WTC11 (cell line): ENCODE measurements at regions not wholly inside any gene's neighbourhood (a gene's known extent, or its start where the extent isn't known, plus 50 kb on each side); places are given as distances from the start of the nearest gene placed in this dataset.

Experiments
- ATAC-seq: fragments of 200-7000 bp; cut with Tn5 transposase; 2 replicates; pipeline ENCODE4 v1.10.0; 2021; ENCODE audit warnings: mild to moderate bottlenecking, moderate library complexity
- CTCF ChIA-PET: fragments of 300-600 bp; sonication (Branson Sonifier 250); formaldehyde crosslinking; loops from one replicate; lab custom pipeline; 2021; ENCODE audit warnings: antibody characterized with exemption; lab: Charles Lee
- POLR2A ChIA-PET: fragments of 350-600 bp; sonication (Branson Sonifier 250); formaldehyde crosslinking; loops from one replicate; lab custom pipeline; 2021; ENCODE audit warnings: antibody characterized with exemption; lab: Charles Lee
- DNase-seq: peaks from one replicate; pipeline ENCODE4 v3.0.0; 2021; ENCODE audit warnings: low spot score
- H3K27ac Mint-ChIP-seq: 2 replicates; pipeline ENCODE4 v1.8.0; 2021; ENCODE audit warnings: mixed read lengths
- H3K27me3 Mint-ChIP-seq: 2 replicates; pipeline ENCODE4 v1.8.0; 2021; ENCODE audit warnings: low read depth, mild to moderate bottlenecking, moderate library complexity, mixed read lengths
- H3K36me3 Mint-ChIP-seq: 2 replicates; pipeline ENCODE4 v1.8.0; 2021; ENCODE audit warnings: mixed read lengths
- H3K4me1 Mint-ChIP-seq: 2 replicates; pipeline ENCODE4 v1.8.0; 2022; ENCODE audit warnings: mixed read lengths
- H3K4me3 Mint-ChIP-seq: 2 replicates; pipeline ENCODE4 v1.8.0; 2021; ENCODE audit warnings: mild to moderate bottlenecking, moderate library complexity, mixed read lengths
- H3K9me3 Mint-ChIP-seq: 2 replicates; pipeline ENCODE4 v1.8.0; 2021; ENCODE audit warnings: mixed read lengths
- MXD4 ChIP-seq: fragments of 250-450 bp; sonication (Bioruptor Pico); IDR thresholded peaks from 2 replicates; pipeline ENCODE4 v1.8.0; 2021; ENCODE audit warnings: mild to moderate bottlenecking, moderate library complexity, borderline replicate concordance
- TCF7 ChIP-seq: sonication (generic); formaldehyde crosslinking; IDR thresholded peaks from 2 replicates; pipeline ENCODE4 v1.8.0; 2022; ENCODE audit warnings: mild to moderate bottlenecking, low read depth, missing genetic modification reagents, moderate library complexity
- TP53 ChIP-seq: sonication (generic); formaldehyde crosslinking; IDR thresholded peaks from 2 replicates; pipeline ENCODE4 v1.8.1; 2023; ENCODE audit warnings: mild to moderate bottlenecking, missing genetic modification reagents
- ZBTB21 ChIP-seq: sonication (generic); formaldehyde crosslinking; IDR thresholded peaks from 2 replicates; pipeline ENCODE4 v1.8.1; 2023; ENCODE audit warnings: mild to moderate bottlenecking, missing genetic modification reagents, borderline replicate concordance
- ZNF416 ChIP-seq: fragments of 250-450 bp; sonication (Bioruptor Pico); IDR thresholded peaks from 2 replicates; pipeline ENCODE4 v1.9.0; 2021; ENCODE audit warnings: mild to moderate bottlenecking, inconsistent platforms
- TF ChIP-seq, protein P1 (sequence below): sonication (generic); formaldehyde crosslinking; IDR thresholded peaks from 2 replicates; pipeline ENCODE4 v1.8.0; 2023; ENCODE audit warnings: missing genetic modification reagents
- TF ChIP-seq, protein P2 (sequence below): sonication (generic); formaldehyde crosslinking; IDR thresholded peaks from 2 replicates; pipeline ENCODE4 v1.8.0; 2022; ENCODE audit warnings: missing genetic modification reagents
- TF ChIP-seq, protein P3 (sequence below): sonication (generic); formaldehyde crosslinking; IDR thresholded peaks from 2 replicates; pipeline ENCODE4 v1.8.0; 2022; ENCODE audit warnings: mild to moderate bottlenecking, missing genetic modification reagents
- TF ChIP-seq, protein P4 (sequence below): fragments of 250-450 bp; sonication (Bioruptor Pico); IDR thresholded peaks from 2 replicates; pipeline ENCODE4 v1.9.0; 2021; ENCODE audit warnings: mild to moderate bottlenecking, borderline replicate concordance
- TF ChIP-seq, protein P5 (sequence below): sonication (generic); formaldehyde crosslinking; IDR thresholded peaks from 2 replicates; pipeline ENCODE4 v1.8.1; 2023; ENCODE audit warnings: mild to moderate bottlenecking, missing genetic modification reagents, moderate library complexity

DNA sequence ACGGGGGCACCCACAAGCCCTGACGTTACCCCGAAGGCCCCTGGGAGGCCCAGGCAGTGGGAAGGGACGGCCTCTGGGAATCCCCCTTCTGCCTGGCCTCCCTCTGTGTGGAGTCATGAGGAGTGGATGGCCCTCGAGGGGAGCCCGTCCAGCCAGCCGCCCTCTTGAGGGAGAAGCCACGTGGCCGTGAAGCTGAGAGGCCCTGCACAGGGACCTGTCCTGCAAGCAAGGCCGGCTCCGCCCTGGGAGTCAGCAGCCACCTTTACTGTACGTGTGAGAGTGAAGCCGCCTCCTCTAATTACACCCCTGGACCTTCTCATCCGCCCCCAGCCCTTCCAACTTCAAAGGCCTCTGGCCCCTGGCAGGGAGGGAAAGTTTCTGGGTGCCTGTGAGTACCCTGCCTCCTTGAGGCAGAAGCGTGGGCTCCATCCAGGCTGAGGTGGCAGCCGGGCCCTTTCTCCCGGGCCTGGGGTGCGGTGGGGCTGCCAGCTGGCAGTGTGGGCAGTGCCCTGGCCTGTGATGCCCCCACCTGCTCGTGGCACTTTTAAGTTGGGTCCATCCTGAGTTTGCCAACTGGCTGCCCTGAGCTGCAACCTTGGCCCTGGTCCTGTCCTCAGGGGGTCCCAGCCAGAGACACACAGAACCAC, 55.9 kb upstream of the EGFL7 start (continued):
- TF ChIP-seq, protein P1, sequence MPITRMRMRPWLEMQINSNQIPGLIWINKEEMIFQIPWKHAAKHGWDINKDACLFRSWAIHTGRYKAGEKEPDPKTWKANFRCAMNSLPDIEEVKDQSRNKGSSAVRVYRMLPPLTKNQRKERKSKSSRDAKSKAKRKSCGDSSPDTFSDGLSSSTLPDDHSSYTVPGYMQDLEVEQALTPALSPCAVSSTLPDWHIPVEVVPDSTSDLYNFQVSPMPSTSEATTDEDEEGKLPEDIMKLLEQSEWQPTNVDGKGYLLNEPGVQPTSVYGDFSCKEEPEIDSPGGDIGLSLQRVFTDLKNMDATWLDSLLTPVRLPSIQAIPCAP (CRISPR knock-in tag): no peak
- TF ChIP-seq TP53 (CRISPR knock-in tag) (no peak), TCF7 (CRISPR knock-in tag) (no peak)
- TF ChIP-seq, protein P2, sequence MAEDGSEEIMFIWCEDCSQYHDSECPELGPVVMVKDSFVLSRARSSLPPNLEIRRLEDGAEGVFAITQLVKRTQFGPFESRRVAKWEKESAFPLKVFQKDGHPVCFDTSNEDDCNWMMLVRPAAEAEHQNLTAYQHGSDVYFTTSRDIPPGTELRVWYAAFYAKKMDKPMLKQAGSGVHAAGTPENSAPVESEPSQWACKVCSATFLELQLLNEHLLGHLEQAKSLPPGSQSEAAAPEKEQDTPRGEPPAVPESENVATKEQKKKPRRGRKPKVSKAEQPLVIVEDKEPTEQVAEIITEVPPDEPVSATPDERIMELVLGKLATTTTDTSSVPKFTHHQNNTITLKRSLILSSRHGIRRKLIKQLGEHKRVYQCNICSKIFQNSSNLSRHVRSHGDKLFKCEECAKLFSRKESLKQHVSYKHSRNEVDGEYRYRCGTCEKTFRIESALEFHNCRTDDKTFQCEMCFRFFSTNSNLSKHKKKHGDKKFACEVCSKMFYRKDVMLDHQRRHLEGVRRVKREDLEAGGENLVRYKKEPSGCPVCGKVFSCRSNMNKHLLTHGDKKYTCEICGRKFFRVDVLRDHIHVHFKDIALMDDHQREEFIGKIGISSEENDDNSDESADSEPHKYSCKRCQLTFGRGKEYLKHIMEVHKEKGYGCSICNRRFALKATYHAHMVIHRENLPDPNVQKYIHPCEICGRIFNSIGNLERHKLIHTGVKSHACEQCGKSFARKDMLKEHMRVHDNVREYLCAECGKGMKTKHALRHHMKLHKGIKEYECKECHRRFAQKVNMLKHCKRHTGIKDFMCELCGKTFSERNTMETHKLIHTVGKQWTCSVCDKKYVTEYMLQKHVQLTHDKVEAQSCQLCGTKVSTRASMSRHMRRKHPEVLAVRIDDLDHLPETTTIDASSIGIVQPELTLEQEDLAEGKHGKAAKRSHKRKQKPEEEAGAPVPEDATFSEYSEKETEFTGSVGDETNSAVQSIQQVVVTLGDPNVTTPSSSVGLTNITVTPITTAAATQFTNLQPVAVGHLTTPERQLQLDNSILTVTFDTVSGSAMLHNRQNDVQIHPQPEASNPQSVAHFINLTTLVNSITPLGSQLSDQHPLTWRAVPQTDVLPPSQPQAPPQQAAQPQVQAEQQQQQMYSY: no peak

DNA sequence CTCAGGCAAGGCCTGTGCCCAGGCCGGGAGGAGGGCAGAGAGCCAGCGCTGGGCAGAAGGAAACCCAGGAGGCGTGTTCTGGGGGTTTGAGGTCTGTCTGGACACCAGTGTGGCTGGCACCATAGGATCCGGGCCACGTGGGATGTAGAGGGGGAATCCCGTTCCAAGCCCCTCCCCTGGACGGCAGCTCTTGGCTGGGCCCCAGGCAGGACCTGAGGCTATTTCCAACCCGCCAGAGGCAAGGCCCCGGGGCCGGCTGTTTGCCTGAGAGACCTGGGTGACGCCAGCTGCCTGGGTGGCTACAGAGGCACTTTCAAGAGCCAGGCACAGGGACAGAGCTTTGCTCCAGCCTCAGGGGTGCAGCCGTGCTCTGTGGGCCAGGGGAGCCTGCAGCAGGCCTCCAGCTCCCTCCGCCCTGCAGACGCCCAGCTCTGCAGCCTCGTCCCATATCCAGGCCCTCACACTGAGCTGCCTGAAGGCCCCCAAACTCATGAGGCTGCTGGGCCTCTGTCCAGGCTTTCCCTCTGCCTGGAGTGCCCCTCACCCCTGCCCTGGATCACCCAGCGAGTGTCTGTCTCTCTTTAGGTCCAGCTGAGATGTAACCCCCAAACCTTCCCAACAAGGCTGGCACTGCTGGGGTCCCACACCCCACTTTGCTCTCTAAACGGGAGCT, 56.6 kb upstream of the EGFL7 start:
- ChIA-PET POLR2A (interaction anchor here (0.7 to 1.0 kb wide), 3 partner anchors 18 to 1047 kb away, joined by 3 to 9 read pairs (median 3); no protein-coding TSS in a partner anchor), CTCF (interaction anchor here (0.5 to 2.3 kb wide), 4 partner anchors 19 to 116 kb away, joined by 3 to 7 read pairs (median 4); no protein-coding TSS in a partner anchor)
- Mint-ChIP-seq H3K4me3 (no peak overlapping the region), H3K9me3 (no peaks in the 10 kb centered on the region), H3K27me3 (no peaks in the 10 kb centered on the region; the same call in 1 of the 2 replicates), H3K4me1 (peaks cover 25% of the 10 kb centered on the region), H3K27ac (no peak overlapping the region), H3K36me3 (no peaks in the 10 kb centered on the region)
- ATAC-seq: no peak
- DNase-seq: no peak
- TF ChIP-seq, protein P3, sequence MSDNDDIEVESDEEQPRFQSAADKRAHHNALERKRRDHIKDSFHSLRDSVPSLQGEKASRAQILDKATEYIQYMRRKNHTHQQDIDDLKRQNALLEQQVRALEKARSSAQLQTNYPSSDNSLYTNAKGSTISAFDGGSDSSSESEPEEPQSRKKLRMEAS: no peak
- TF ChIP-seq ZBTB21 (CRISPR knock-in tag) (no peak), ZNF416 (CRISPR knock-in tag) (no peak), MXD4 (no peak)
- TF ChIP-seq, protein P4, sequence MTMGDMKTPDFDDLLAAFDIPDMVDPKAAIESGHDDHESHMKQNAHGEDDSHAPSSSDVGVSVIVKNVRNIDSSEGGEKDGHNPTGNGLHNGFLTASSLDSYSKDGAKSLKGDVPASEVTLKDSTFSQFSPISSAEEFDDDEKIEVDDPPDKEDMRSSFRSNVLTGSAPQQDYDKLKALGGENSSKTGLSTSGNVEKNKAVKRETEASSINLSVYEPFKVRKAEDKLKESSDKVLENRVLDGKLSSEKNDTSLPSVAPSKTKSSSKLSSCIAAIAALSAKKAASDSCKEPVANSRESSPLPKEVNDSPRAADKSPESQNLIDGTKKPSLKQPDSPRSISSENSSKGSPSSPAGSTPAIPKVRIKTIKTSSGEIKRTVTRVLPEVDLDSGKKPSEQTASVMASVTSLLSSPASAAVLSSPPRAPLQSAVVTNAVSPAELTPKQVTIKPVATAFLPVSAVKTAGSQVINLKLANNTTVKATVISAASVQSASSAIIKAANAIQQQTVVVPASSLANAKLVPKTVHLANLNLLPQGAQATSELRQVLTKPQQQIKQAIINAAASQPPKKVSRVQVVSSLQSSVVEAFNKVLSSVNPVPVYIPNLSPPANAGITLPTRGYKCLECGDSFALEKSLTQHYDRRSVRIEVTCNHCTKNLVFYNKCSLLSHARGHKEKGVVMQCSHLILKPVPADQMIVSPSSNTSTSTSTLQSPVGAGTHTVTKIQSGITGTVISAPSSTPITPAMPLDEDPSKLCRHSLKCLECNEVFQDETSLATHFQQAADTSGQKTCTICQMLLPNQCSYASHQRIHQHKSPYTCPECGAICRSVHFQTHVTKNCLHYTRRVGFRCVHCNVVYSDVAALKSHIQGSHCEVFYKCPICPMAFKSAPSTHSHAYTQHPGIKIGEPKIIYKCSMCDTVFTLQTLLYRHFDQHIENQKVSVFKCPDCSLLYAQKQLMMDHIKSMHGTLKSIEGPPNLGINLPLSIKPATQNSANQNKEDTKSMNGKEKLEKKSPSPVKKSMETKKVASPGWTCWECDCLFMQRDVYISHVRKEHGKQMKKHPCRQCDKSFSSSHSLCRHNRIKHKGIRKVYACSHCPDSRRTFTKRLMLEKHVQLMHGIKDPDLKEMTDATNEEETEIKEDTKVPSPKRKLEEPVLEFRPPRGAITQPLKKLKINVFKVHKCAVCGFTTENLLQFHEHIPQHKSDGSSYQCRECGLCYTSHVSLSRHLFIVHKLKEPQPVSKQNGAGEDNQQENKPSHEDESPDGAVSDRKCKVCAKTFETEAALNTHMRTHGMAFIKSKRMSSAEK (CRISPR knock-in tag): no peak
- TF ChIP-seq, protein P5, sequence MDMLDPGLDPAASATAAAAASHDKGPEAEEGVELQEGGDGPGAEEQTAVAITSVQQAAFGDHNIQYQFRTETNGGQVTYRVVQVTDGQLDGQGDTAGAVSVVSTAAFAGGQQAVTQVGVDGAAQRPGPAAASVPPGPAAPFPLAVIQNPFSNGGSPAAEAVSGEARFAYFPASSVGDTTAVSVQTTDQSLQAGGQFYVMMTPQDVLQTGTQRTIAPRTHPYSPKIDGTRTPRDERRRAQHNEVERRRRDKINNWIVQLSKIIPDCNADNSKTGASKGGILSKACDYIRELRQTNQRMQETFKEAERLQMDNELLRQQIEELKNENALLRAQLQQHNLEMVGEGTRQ (CRISPR knock-in tag): no peak
